ENCODE measurements at regions not wholly inside any gene's neighbourhood (a gene's known extent, or its start where the extent isn't known, plus 50 kb on each side); places are given as distances from the start of the nearest gene placed in this dataset.

GRCh38 chr7:146008293-146008692, 108.3 kb upstream of the CNTNAP2 start:
- WGBS (ENCODE audit: insufficient coverage, low coverage, missing lambda C conversion rate), result 51% methylated on average over 8 of the region's 8 CpGs
- ChIA-PET CTCF (ENCODE audit: low intra/inter-chr PET ratio) (no interaction called here), POLR2A (no interaction called here)
- H2AFZ ChIP-seq (ENCODE audit: low read depth, low read length), result no peak overlapping the region
- DNase-seq (ENCODE audit: extremely low read depth in 1 of 4, low spot score in 3 of 4), result no peak
- no peak; the same call in 2 of the 3 replicates for ATAC-seq
- no peaks in the 10 kb centered on the region for H3K27me3 ChIP-seq (ENCODE audit: control insufficient read depth in 2 of 2, insufficient read depth in 2 of 2, low read length in 2 of 2)
- FAIRE-seq, result no peak
- no peaks in the 10 kb centered on the region for H3K79me2 ChIP-seq (ENCODE audit: control insufficient read depth, insufficient read depth, low read length)
- H3K27ac ChIP-seq (ENCODE audit: extremely low read depth, low read depth, low read length), result no peak overlapping the region
- no TSS peak for BruUV-seq (replicated peaks)
- H4K20me1 ChIP-seq (replicated peaks; ENCODE audit: control insufficient read depth, insufficient read depth, low read length), result no peaks in the 10 kb centered on the region
- H3K4me2 ChIP-seq (ENCODE audit: insufficient read depth, low read length), result no peak overlapping the region
- H3K4me1 ChIP-seq (replicated peaks in 1 of 2; ENCODE audit: control insufficient read depth in 2 of 2, insufficient read depth in 2 of 2, low read length in 2 of 2), result no peaks in the 10 kb centered on the region
- no peak overlapping the region for H3K4me3 ChIP-seq
- in situ Hi-C loops (cut with MboI) (no loop called here), intact Hi-C loops (cut with micrococcal nuclease) (no loop called here)
- H3K36me3 ChIP-seq (ENCODE audit: control insufficient read depth, insufficient read depth, low read length), result no peaks in the 10 kb centered on the region
- no peaks in the 10 kb centered on the region for H3K9me3 ChIP-seq (replicated peaks; ENCODE audit: control insufficient read depth, insufficient read depth, low read depth, low read length)
- no peaks in the 10 kb centered on the region for H3K9me1 ChIP-seq (ENCODE audit: control insufficient read depth, insufficient read depth, low read length)
- H3K9ac ChIP-seq (ENCODE audit: insufficient read depth in 1 of 2, low read depth in 2 of 2, low read length in 2 of 2), result no peak overlapping the region
- TF ChIP-seq ZNF175 (CRISPR knock-in tag; IDR thresholded peaks at IDR 0.05; ENCODE audit: low read depth), result no peak
- TF ChIP-seq NUFIP1 (IDR thresholded peaks at IDR 0.05; ENCODE audit: partially characterized antibody), result no peak
- no peak for TF ChIP-seq RBM34 (IDR thresholded peaks at IDR 0.05; ENCODE audit: borderline replicate concordance, insufficient read depth, low read length)
- TF ChIP-seq SREBF1 (IDR thresholded peaks at IDR 0.05; ENCODE audit: borderline replicate concordance, low read depth, low read length), result no peak
- TF ChIP-seq ZNF318 (IDR thresholded peaks at IDR 0.05; ENCODE audit: borderline replicate concordance in 1 of 2, low read depth in 1 of 2), result no peak
- no peak for TF ChIP-seq MYNN (IDR thresholded peaks at IDR 0.05)
- no peak for TF ChIP-seq MYNN (CRISPR knock-in tag; IDR thresholded peaks at IDR 0.05)
- TF ChIP-seq ZNF311 (CRISPR knock-in tag; IDR thresholded peaks at IDR 0.05), result no peak
- no peak for TF ChIP-seq RNF2 (IDR thresholded peaks at IDR 0.05)
- no peak for TF ChIP-seq HEY1 (CRISPR knock-in tag; IDR thresholded peaks at IDR 0.05; ENCODE audit: borderline replicate concordance)
- TF ChIP-seq ZNF316 (IDR thresholded peaks at IDR 0.05), result no peak
- no peak for TF ChIP-seq BRF2 (IDR thresholded peaks at IDR 0.05; ENCODE audit: borderline replicate concordance, insufficient read depth, insufficient read length)
- no peak for TF ChIP-seq MXD1 (CRISPR knock-in tag; IDR thresholded peaks at IDR 0.05; ENCODE audit: borderline replicate concordance, poor library complexity, severe bottlenecking)
- no peak for TF ChIP-seq ZNF77 (CRISPR knock-in tag; IDR thresholded peaks at IDR 0.05)
- TF ChIP-seq ZFPM2 (CRISPR knock-in tag; IDR thresholded peaks at IDR 0.05), result no peak
- TF ChIP-seq ZNF780A (CRISPR knock-in tag; IDR thresholded peaks at IDR 0.05), result no peak

Measured in K562 (cell line).